Effector CD4-positive, alpha-beta T cell (primary cell): ENCODE measurements at regions not wholly inside any gene's neighbourhood (a gene's known extent, or its start where the extent isn't known, plus 50 kb on each side); places are given as distances from the start of the nearest gene placed in this dataset.

ENCODE experiments used
- DNase-seq: peaks from one replicate; pipeline ENCODE4 v3.0.0-alpha.2; 2020

DNA sequence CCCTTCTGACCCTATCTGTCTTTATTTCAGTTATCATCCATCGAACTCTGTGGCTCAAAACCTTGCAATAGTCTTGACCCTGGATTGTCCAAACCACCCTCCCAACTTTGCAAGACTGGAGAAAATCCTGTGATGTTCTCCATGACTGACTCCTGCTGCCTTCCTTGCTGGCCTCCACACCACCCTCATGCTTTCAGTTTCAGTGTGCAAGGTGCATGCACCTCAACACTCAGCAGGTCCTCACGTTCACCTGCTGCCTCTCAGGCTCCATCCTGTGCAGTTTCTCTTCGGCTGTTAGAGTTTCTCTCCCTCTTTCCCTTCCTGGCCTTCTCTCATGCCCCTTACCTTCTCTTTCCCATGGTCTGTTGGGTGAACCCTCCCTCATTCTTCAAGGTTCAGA, 59.4 kb upstream of the ASIC2 start:
- DNase-seq = no peak

DNA sequence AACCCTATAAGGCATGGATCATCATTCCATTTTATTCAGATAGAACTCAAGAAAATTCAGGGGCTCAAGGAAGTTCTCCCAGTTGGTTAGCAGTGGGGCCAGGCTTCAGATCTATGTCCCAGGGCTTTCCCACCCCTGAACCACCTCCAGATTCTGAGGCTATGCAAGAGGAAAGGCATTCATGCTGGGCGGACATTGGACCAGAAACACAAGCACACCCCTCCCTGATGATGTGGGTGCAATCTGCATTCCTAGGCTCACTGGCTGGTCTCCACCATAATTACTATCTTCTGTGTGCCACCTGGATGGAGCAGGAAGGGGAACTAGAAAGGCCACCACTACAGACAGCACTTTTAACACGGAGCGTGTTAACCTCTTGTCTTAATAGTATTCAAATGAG, 63.2 kb upstream of the ASIC2 start:
- DNase-seq = no peak

DNA sequence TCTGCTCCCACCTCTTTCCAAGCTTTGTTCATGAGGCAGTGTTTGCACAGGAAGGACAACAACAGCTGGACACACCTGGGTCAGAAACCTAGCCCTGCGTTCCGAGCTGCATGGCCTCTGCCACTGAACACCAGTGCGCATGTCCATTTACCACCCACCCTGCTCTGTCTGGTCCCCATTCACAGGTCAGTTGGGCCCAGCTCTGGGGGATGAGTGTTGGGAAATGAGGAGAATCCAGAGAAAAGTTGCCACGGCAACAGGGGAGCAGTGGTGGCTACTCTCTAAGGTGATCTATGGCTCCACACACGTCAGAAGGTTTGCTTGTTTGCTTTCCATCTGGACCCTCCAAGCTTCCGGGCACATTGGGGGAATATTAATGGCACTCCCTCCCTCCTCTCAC, 70.4 kb upstream of the ASIC2 start:
- DNase-seq = no peak

DNA sequence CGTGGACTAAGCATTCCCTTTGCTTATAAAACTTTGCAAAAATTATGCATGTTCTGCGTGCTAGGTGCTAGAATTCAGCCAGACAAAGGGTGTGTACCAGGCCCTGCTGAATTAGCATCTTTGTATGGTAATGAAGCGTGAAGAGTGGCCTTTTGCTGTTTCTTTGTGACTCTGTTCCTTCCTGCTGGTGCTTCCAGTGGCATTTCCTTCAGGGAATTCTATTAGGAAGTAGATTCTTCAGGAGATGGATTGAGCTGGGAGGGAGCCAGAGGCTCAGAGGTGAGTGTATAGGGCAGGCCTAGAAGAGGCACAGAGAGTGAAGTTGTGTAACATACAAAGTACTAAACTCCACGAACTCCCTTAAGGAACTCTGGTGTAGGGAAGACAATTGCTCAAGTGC, 73.9 kb upstream of the ASIC2 start:
- DNase-seq = no peak

DNA sequence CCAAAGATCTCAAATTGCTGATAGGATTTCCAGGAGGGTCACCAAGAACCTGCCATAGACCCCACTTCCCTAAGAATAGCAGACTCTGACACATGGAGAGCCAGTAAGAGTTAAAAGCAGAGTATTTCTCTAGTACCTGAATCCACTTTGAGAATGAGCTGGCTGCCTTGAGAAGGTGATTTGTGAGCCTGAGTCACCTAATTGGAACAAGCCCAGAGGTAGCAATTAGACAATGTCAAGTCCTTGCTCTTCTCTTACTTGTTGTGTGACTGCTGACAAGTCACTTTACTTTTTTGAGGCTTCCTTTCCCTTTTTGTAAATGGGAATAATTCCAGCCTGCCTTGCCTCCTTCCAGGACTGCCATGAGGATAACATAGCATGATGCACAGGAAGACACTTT, 76.1 kb upstream of the ASIC2 start:
- no peak for DNase-seq

DNA sequence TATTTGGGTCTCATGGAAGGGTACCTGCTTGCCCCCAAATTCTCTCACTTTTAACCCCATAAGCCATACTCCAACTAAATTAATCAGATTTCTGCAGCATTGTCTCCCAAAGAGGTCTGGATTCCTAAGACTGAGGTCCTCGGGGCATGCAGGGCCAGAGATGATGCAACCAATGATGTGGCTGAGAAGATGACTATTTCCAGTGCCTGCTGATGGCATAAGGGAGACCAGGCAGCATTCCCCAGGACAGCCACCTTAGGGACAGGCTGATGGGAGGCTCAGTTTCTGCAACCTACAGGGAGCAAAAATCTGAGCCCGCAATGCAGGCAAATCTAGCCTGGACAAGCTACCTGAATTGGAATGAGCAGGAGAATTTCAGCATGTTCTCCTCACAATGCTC, 76.8 kb upstream of the ASIC2 start:
- no peak for DNase-seq

DNA sequence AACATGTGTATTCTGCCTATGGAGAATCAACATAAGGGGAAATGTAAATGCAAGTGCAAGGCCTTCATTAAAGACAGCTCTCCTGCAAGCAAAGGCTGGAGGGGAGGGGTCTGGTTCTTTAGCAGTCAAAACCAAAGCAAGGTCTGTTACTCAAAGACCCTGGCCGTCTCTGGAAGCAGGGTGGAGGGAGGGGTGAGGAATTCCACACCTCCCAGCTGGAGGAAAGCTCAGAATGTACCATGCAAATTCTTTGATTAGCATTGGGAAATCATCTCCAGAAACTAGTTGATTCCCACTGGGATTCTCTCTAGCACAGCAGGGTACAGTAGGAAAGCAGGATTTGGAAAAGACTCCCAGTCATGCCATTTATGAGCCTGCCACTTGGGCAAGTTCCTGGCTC, 77.3 kb upstream of the ASIC2 start:
- no peak for DNase-seq

DNA sequence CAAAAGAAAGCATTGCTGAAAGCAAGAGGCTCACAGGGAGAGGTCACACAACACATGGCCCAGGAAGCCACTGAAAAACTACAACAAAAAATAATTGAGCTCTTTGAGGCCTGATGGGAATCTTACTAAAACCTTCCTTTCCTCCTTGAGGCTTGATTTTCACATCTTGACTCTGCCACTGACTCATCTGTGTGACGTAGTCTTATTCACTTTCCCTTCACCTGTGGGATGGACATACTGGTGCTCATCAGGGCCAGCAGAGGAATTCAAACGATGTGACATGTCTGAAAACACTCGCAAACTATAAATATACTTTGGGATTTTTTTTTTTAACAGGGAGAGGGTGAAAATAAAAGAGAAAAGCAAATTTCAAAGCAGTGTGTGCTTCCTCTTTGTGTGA, 78.3 kb upstream of the ASIC2 start:
- DNase-seq = no peak

DNA sequence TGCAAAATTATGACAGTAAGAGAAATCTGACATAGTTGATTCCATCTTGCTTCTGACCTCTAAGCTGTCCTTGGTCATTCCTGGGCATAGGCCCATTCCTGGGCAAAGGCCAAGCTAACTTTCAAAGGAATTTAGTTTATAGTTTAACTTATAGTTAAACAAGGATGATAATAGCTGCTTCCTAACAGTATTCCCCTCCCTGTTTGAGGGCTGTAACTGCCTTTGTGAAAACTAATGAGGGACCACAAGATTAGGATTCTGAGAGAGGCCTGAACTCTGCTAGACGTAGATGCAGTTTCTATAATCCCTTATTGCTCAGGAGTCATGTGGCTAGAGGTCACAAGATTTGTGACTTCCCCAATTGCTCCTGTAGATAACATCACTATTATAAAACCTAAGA, 80.2 kb upstream of the ASIC2 start:
- DNase-seq = no peak

DNA sequence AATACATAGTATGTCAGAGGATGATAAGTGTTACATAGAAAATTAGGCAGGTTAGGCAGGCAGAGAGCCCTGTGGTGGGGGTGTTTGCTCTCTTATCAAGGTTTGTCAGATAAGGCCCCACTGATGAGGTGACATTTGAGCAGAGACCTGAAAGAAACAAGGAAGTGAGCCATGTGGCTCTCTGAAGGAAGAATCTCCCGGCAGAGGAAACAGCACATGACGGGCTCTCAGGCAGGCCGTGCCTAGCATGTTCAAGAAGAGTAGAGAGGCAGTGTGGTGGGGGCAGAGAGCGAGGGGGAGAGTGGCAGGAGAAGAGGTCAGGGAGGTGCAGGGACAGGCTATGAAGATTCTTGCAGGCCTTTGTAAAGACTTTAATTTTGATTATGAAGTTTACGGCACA, 82.0 kb upstream of the ASIC2 start:
- no peak for DNase-seq

DNA sequence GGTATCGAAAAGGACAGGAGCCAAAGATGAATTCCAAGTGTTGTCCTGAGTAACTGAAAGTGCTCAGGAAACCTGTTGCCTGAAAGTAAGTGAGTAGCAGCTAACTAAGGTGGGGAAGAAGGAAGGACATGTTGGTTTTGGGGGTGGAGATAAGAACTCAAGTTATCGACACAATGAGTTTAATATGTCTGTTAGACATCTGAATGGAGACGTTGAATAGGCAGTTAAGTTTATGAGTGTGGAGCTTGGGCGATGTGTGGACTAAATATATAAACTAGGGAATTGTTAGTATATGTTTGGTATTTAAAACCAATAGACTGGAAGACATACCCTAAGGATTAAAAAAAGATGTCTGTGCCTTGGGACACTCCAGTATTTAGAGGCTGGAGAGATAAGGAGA, 82.7 kb upstream of the ASIC2 start:
- no peak for DNase-seq

DNA sequence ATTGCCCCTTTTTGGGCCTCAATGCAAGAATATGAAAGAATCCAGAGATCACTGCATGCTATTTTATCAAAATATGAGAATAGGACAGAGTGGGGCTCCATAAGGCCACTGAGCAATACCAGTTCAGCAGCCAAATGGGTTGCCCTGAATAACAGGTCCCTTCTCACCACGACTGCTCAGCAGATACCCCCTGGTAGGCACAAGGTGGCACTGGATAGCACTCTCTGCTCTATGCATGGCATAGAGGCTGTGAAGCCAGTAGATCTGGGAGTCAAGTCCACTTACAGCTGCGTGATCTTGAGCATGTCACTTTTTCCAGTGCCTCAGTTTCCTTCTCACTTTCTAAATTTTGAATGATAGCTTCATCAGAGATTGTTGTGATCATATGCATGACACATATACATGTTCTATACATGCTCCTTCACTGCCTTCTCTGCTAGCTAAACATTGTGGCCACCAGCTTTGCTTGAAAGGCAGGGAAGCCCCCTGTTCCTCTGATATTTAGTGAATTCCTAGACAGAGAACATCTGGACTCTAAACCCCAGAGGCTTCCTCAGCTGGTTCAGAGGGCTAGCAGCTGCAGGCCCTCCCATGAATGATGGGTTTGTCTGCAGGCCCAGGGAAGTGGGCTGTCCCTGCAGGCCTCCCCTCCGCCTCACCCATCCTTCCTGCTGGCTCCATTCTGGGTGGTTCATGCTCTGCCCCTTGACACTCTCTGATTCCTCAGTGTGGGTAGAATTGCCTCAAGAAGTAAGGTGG, 84.9 kb upstream of the ASIC2 start:
- no peak for DNase-seq

DNA sequence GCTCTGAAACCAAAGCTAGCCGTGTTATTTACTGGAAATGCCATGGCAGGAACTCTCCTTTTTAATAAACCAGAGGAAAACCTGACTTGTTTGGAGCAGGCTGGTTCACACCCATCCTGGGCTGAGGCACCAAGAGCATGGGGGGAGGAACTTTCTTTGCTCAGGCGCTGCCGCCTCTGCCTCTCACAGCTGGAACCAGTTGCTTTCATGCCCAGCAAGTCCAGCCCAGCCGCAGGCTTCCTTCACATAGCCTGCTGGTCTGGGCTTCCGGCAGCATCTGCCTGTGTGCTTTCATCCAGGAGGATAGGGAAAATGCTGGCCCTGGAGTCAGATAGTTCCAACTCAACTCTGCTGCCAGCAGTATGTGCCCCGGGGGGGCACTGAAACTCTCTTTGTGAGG, 88.1 kb upstream of the ASIC2 start:
- DNase-seq = no peak

DNA sequence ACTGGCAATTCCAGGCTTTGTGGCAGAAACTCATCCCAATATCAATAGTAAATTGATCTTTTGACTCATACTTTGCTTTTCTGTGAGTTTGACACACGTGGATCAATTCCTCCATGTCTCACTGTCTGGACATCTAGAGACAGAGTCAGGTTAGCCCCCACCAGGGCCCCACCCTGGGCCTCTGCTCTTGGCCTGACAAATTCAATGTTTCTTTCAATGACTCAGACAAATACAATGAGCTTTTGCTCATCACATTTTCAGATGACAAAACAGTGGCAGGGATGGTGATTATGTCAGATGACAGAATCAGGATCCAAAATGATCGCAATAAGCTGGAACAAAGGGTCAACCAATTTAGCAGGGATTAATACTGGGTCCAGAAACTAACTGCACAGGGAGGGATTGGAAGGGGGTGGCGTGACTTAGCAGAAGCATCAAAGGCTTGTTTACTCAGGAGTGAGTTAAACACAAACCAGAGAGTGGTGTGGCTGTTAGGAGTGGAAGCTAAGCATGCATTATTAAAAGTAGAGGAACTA, 90.5 kb upstream of the ASIC2 start:
- no peak for DNase-seq

DNA sequence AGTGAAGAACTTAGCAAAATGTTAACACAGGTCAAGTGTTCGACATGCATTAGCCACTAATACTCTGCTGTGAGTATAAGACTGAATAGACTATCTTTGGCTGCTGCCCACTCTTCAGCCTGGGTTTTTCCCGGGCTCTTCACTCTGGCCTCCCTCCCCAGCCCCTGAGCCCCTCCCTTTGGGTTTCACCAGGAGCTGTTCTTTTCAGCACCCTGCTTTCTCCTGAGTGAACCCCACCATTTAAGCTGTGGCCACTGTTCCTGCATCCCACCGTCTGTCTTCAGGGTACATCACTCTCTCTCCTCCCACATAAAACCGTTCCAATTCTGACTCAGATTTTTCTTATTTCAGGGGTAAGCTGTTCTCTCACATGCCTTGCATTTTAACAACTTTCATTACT, 92.0 kb upstream of the ASIC2 start:
- no peak for DNase-seq

DNA sequence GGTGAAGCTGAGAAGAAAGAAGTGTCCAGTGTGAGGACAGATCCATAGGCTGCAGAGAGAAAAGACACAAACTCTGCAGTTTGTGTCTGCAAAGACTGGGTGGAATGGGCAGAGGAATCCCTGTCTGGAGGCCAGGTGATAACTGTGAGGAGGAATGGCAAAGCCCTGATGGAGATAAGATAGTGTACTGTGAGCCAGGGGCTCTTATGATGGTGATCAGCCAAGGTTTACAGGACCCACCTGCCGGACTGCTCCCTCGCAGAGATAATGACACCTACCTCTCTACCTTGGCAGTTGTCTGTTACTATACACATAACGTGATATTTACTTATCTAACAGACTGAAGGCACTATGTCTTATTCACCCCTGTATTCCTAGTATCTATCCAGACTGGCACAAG, 92.6 kb upstream of the ASIC2 start:
- DNase-seq = no peak

DNA sequence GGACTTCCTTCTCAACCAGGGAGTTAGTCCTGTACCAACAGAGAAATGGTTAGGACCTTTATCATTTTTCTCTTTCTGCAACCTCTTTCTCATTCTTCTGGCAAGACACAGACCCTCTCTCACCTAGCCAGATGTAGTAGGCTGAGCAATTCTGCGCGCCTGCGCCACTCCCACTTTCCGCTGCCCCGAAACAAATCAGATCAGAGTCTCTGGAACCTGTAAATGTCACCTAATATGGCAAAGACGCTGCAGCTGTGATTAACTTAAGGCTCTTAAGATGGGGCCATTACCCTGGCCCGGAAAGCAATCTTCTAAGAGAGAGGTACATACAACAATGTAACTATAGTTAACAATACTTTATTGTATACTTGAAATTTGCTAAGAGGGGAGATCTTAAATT, 94.3 kb upstream of the ASIC2 start:
- DNase-seq = no peak

DNA sequence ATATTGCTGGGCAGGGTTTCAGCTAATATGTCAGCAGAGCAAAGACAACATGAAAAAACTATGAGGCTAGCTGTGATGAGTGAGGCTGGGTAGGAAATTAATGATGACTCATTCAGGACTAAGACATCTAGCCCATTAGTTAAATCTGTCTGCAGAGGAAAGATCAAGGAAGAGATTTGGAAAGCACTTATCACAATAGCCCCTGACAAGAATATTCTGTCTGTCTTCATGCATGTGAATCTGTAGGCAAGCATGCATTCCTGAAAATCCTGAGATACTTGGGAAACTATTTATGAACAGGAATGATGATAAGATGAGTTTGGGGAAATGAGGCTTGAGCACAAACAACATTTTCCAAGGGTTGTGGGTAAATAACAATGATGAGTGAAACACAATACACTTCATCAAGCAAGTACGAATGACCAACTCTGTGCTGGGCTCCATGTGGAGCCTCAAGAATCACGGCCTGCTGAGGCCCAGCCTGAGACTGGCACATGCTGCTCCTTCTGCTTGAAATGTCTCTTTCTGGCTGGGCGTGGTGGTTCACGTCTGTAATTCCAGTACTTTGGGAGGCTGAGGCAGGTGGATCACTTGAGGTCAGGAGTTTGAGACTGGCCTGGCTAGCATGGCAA, 96.5 kb upstream of the ASIC2 start:
- DNase-seq = no peak

DNA sequence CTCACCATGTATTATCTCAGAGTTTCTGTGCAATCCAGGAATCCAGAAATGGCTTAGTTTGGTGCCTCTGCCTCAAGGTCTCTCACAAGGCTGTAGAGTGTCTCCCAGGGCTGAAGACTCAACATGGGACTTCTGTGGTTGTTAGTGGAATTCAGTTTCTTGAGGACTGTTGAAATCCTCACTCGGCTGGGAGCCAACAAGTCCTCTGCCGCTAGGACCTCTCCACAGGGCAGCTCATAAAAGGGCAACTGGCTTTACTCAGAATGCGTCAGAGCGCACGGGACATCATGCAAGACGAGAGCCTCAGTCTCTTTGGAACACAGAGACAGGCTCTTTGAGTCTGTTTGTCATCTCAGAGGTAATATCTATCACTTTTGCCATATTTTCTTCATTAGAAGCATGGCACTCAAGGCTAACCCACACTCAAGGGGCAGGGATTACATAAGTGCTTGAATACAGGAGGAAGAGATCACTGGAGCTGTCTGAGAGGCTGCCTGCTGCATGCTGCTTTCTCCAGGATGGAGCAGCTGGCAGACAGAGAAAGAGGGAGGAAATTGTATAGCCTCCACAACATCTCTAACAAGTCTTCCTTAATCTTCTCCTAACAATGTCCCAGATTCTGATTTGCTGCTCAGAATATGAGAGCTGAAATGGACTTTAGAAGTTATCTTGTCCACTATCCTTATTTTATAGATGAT, 97.5 kb upstream of the ASIC2 start:
- no peak for DNase-seq

DNA sequence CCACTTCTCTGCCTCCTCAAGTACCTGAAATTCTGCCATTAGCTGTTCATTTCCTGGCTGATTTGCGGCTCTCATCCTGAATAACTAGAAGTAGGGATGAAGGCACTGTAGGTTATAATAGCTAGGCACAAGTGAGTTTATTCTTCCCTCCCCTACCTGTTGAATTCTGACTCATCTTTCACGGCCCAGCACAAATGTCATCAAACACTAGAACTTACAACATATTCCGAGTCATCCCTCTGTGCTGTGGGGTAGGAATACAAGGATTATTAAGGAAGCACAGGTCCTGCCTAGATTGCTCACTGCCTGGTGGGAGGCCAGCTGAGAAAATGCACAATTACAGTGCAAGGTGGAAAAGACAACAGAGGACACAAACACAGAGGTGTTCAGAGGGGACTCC, 103.7 kb upstream of the ASIC2 start:
- no peak for DNase-seq

DNA sequence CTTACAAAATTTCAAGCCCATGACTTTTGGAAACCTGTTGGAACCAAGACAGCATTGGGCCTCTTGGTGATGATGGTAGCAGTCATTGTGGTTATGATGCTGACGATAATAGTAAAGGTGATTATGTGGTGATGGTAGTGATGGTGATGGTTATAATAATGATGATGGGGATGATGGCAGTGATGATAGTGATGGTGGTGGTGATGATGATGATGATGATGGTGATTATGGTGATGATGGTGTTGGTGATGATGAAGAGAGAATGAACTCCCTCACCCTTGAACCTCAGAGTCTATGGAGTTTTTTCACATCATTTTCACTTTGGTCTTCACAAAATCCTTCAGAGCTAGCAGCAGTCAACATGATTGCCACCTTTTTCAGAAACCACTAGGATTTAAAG, 105.3 kb upstream of the ASIC2 start:
- DNase-seq = no peak

DNA sequence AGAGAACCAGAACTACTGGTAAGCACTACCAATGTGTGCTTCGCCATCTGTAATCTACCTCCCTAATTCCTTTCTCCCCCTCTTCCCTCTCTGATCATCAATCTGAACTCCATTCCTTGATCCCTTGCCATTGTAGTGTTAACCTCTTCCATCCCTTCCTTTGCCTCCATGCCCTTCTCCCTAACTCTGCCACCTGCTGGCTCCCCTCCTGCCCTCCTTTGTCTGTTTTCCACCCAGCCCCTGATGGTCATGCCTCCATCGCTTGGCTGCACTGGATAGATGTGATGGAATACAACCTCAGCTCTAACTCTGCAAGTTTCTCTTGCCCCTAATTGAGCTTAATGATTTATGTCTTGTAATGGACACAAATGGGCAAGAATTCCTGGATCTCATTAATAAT, 108.2 kb upstream of the ASIC2 start:
- no peak for DNase-seq

DNA sequence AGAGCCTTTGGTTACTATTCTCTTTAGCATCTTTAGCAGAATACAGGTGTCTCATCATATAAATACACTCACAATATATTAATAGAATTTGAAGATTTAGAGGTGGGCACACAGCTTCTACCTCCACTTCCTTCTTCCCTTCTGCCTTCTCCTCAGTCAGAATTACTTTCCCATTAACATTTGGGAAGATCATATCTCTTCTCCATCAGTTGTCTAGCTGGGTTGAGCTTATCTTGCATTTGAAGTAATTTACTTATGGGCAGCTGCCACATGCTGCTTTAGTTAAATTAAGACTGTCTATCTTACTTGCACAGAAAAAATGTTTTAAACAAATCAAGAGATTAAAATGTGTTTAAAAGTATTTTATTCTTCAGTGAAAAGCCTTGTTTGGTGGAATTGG, 110.1 kb upstream of the ASIC2 start:
- DNase-seq = no peak
